ENCODE measurements at regions not wholly inside any gene's neighbourhood (a gene's known extent, or its start where the extent isn't known, plus 50 kb on each side); places are given as distances from the start of the nearest gene placed in this dataset.

GRCh38 chr13:85970727-85971126, 171.5 kb upstream of the SLITRK6 start:
- in situ Hi-C loops (cut with HindIII; ENCODE audit: low pct_unique_long_range_greater_than_20kb, low sequenced_read_pairs), result no loop called here

GRCh38 chr13:85969331-85969730, 170.1 kb upstream of the SLITRK6 start:
- in situ Hi-C loops (cut with HindIII; ENCODE audit: low pct_unique_long_range_greater_than_20kb, low sequenced_read_pairs), result no loop called here
- Histone ChIP-seq H3K36me3 (ENCODE audit: control insufficient read depth, insufficient read depth, low read length) (no peaks in the 10 kb centered on the region), H3K4me3 (ENCODE audit: low read depth in 2 of 2, low read length in 2 of 2) (no peak overlapping the region), H3K9me3 (ENCODE audit: control insufficient read depth, insufficient read depth, low read depth, low read length) (no peaks in the 10 kb centered on the region), H3K4me1 (ENCODE audit: control insufficient read depth, insufficient read depth, low read length) (no peaks in the 10 kb centered on the region), H3K27me3 (ENCODE audit: control insufficient read depth, insufficient read depth, low read length) (no peaks in the 10 kb centered on the region), H3K27ac (ENCODE audit: low read length) (no peak overlapping the region; the same call in 1 of the 2 replicates)
- ChIA-PET CTCF (no interaction called here), POLR2A (interaction anchor here (0.6 kb wide), 1 partner anchor 215 kb away, joined by 3 read pairs; no protein-coding TSS in a partner anchor)
- TF ChIP-seq POLR2AphosphoS5 (IDR thresholded peaks at IDR 0.05; ENCODE audit: low read depth, low read length) (no peak), REST (IDR thresholded peaks at IDR 0.05; ENCODE audit: insufficient read depth in 1 of 2, low read depth in 2 of 2, low read length in 1 of 2) (no peak), SIN3A (IDR thresholded peaks at IDR 0.05; ENCODE audit: borderline replicate concordance, insufficient read depth, low read depth, low read length) (no peak), TCF7L2 (IDR thresholded peaks at IDR 0.05; ENCODE audit: low read depth, low read length) (no peak), CTCF (IDR thresholded peaks at IDR 0.05) (no peak)
- intact Hi-C loops (cut with micrococcal nuclease; ENCODE audit: unreplicated experiment), result no loop called here
- ATAC-seq, result no peak
- no TSS peak for BruUV-seq (replicated peaks)
- no peak for DNase-seq (ENCODE audit: low read depth, low spot score)

More at GRCh38 chr13:85970727-85971126, 171.5 kb upstream of the SLITRK6 start:
- no peak overlapping the region for H3K4me3 ChIP-seq (ENCODE audit: low read depth in 2 of 2, low read length in 2 of 2)
- H3K27ac ChIP-seq (ENCODE audit: low read length), result no peak overlapping the region; the same call in 1 of the 2 replicates
- no peaks in the 10 kb centered on the region for H3K36me3 ChIP-seq (ENCODE audit: control insufficient read depth, insufficient read depth, low read length)
- BruUV-seq (replicated peaks), result no TSS peak
- H3K9me3 ChIP-seq (ENCODE audit: control insufficient read depth, insufficient read depth, low read depth, low read length), result no peaks in the 10 kb centered on the region
- CTCF ChIA-PET, result no interaction called here
- intact Hi-C loops (cut with micrococcal nuclease; ENCODE audit: unreplicated experiment), result no loop called here
- no peaks in the 10 kb centered on the region for H3K4me1 ChIP-seq (ENCODE audit: control insufficient read depth, insufficient read depth, low read length)
- POLR2A ChIA-PET, result interaction anchor here (0.6 kb wide), 1 partner anchor 500 kb away, joined by 3 read pairs; no protein-coding TSS in a partner anchor
- TF ChIP-seq REST (IDR thresholded peaks at IDR 0.05; ENCODE audit: insufficient read depth in 1 of 2, low read depth in 2 of 2, low read length in 1 of 2), result no peak
- TF ChIP-seq TCF7L2 (IDR thresholded peaks at IDR 0.05; ENCODE audit: low read depth, low read length), result no peak
- TF ChIP-seq SIN3A (IDR thresholded peaks at IDR 0.05; ENCODE audit: borderline replicate concordance, insufficient read depth, low read depth, low read length), result no peak
- no peak for TF ChIP-seq POLR2AphosphoS5 (IDR thresholded peaks at IDR 0.05; ENCODE audit: low read depth, low read length)
- no peak for TF ChIP-seq CTCF (IDR thresholded peaks at IDR 0.05)
- DNase-seq (ENCODE audit: low read depth, low spot score) (no peak), ATAC-seq (no peak)
- H3K27me3 ChIP-seq (ENCODE audit: control insufficient read depth, insufficient read depth, low read length), result no peaks in the 10 kb centered on the region
